K562 (cell line): ENCODE measurements at regions not wholly inside any gene's neighbourhood (a gene's known extent, or its start where the extent isn't known, plus 50 kb on each side); places are given as distances from the start of the nearest gene placed in this dataset.

Source experiments
- ATAC-seq: fragments of 200-7000 bp; cut with Tn5 transposase; 3 replicates; pipeline ENCODE4 v1.9.1; 2020; ENCODE audit warnings: moderate library complexity
- BruUV-seq: library from RNA; stranded (reverse); fragments of 400-500 nt; replicated peaks from 2 replicates; lab custom pipeline; 2021; lab: Mats Ljungman, UMichigan
- CTCF ChIA-PET: fragments of 300-600 bp; formaldehyde crosslinking; extraction: SDS; loops from one replicate; lab custom pipeline; 2021; ENCODE audit warnings: low intra/inter-chr PET ratio; lab: Yijun Ruan, JAX
- POLR2A ChIA-PET: fragments of 300-600, 350-650 bp; sonication (Branson Sonifier 250); formaldehyde crosslinking; extraction: SDS; loops from one replicate; lab custom pipeline; 2021; ENCODE audit warnings: antibody characterized with exemption, inconsistent platforms; lab: Yijun Ruan, JAX
- DNase-seq, 4 experiments: peaks; one replicate each; pipeline versions ENCODE4 v3.0.0 to v3.0.0-alpha.2; 2011 to 2018; ENCODE audit warnings: low spot score in 3 of 4, mixed read lengths in 3 of 4; ENCODE audit errors: extremely low read depth in 1 of 4
- FAIRE-seq: peaks from 2 replicates; lab custom pipeline; 2011; peaks lifted over from hg19 to GRCh38; lab: Jason Lieb, UNC
- H2AFZ ChIP-seq: 2 replicates; pipeline ENCODE4 v1.6.0; 2011; ENCODE audit warnings: low read depth, low read length, control low read depth, inconsistent platforms
- H3K27ac ChIP-seq: fragments of 200-600 bp; 3 replicates; pipeline ENCODE4 v1.8.0; 2011; ENCODE audit warnings: low read depth, mild to moderate bottlenecking, control low read depth, inconsistent platforms, low read length, moderate library complexity, mixed read lengths; ENCODE audit errors: extremely low read depth
- H3K27me3 ChIP-seq, 2 experiments: fragments of 300-600 bp in 1 of 2; 2 replicates in 1 of 2; 3 replicates in 1 of 2; pipeline versions ENCODE4 v1.6.0 to v1.8.0; 2011; ENCODE audit warnings: inconsistent platforms in 2 of 2, low read length in 2 of 2, mild to moderate bottlenecking in 1 of 2, mixed read lengths in 1 of 2, moderate library complexity in 1 of 2; ENCODE audit not compliant: control insufficient read depth in 2 of 2, insufficient read depth in 2 of 2
- H3K36me3 ChIP-seq: fragments of 300-600 bp; 3 replicates; pipeline ENCODE4 v1.8.0; 2011; ENCODE audit warnings: mild to moderate bottlenecking, low read length, inconsistent platforms; ENCODE audit not compliant: control insufficient read depth, insufficient read depth
- H3K4me1 ChIP-seq, 2 experiments: fragments of 200-600 bp in 1 of 2; replicated peaks in 1 of 2; 2 replicates in 1 of 2; 3 replicates in 1 of 2; pipeline versions ENCODE4 v1.5.1 to v1.8.0; 2011; ENCODE audit warnings: inconsistent platforms in 2 of 2, low read length in 2 of 2, mild to moderate bottlenecking in 1 of 2, mixed read lengths in 1 of 2, moderate library complexity in 1 of 2; ENCODE audit not compliant: control insufficient read depth in 2 of 2, insufficient read depth in 2 of 2
- H3K4me2 ChIP-seq: 2 replicates; pipeline ENCODE4 v1.6.1; 2011; ENCODE audit warnings: low read length, control low read depth, inconsistent platforms, mixed read lengths; ENCODE audit not compliant: insufficient read depth
- H3K4me3 ChIP-seq: fragments of 200-600 bp; sonication (generic), shearing (Covaris generic); 2 replicates; pipeline ENCODE4 v1.5.1; 2016; ENCODE audit warnings: control low read depth, inconsistent platforms
- H3K79me2 ChIP-seq: fragments of 200-600 bp; 3 replicates; pipeline ENCODE4 v1.8.0; 2011; ENCODE audit warnings: low read length, inconsistent platforms; ENCODE audit not compliant: control insufficient read depth, insufficient read depth
- H3K9ac ChIP-seq, 2 experiments: 2 replicates each; pipeline versions ENCODE4 v1.6.0 to v1.6.1; 2011; ENCODE audit warnings: low read depth in 2 of 2, low read length in 2 of 2, control low read depth in 1 of 2, inconsistent platforms in 1 of 2, mild to moderate bottlenecking in 1 of 2, mixed read lengths in 1 of 2; ENCODE audit not compliant: insufficient read depth in 1 of 2
- H3K9me1 ChIP-seq: one replicate; pipeline ENCODE4 v1.6.0; 2011; ENCODE audit warnings: inconsistent platforms, mild to moderate bottlenecking, low read length, moderate library complexity; ENCODE audit not compliant: control insufficient read depth, insufficient read depth
- H3K9me3 ChIP-seq: replicated peaks from 2 replicates; pipeline ENCODE4 v1.5.1; 2011; ENCODE audit warnings: low read depth, low read length, inconsistent platforms; ENCODE audit not compliant: control insufficient read depth, insufficient read depth
- H4K20me1 ChIP-seq: replicated peaks from 2 replicates; pipeline ENCODE4 v1.6.1; 2011; ENCODE audit warnings: low read length, inconsistent platforms, mixed read lengths; ENCODE audit not compliant: control insufficient read depth, insufficient read depth
- HBP1 ChIP-seq: fragments of 450-650 bp; formaldehyde crosslinking; IDR thresholded peaks from 2 replicates; pipeline ENCODE4 v1.4.0; 2022; ENCODE audit warnings: missing genetic modification characterization
- MAFG ChIP-seq: fragments of 450-650 bp; conservative IDR thresholded peaks from 2 replicates; pipeline ENCODE4 v1.6.1; 2016; ENCODE audit warnings: missing genetic modification characterization, missing compliant biosample characterization
- MEF2A ChIP-seq: IDR thresholded peaks from 2 replicates; pipeline ENCODE4 v1.6.1; 2011; ENCODE audit warnings: low read depth, mild to moderate bottlenecking, low read length, moderate library complexity; ENCODE audit not compliant: control insufficient read depth
- MXD1 ChIP-seq: fragments of 250-450 bp; sonication (Bioruptor Pico); IDR thresholded peaks from 2 replicates; pipeline ENCODE4 v1.8.0; 2021; ENCODE audit warnings: borderline replicate concordance, mild to moderate bottlenecking, moderate library complexity; ENCODE audit not compliant: poor library complexity, severe bottlenecking
- SIX5 ChIP-seq, 2 experiments: IDR thresholded peaks; 2 replicates each; pipeline ENCODE4 v1.6.1; 2011; ENCODE audit warnings: low read length in 2 of 2, borderline replicate concordance in 1 of 2, low read depth in 1 of 2, mild to moderate bottlenecking in 1 of 2, moderate library complexity in 1 of 2; ENCODE audit not compliant: insufficient read depth in 1 of 2
- SP2 ChIP-seq: IDR thresholded peaks from 2 replicates; pipeline ENCODE4 v1.6.1; 2011; ENCODE audit warnings: mild to moderate bottlenecking, low read depth, low read length, moderate library complexity; ENCODE audit not compliant: poor library complexity, severe bottlenecking; ENCODE audit errors: extremely low read depth
- ZBTB12 ChIP-seq: fragments of 250-450 bp; sonication (Bioruptor Pico); IDR thresholded peaks from 2 replicates; pipeline ENCODE4 v1.4.0; 2020
- ZNF121 ChIP-seq: sonication (generic); formaldehyde crosslinking; conservative IDR thresholded peaks from 2 replicates; pipeline ENCODE4 v1.8.0; 2022; ENCODE audit warnings: missing genetic modification reagents
- ZNF146 ChIP-seq: IDR thresholded peaks from one replicate; pipeline ENCODE4 v1.6.1; 2018; ENCODE audit warnings: missing compliant biosample characterization; ENCODE audit not compliant: unreplicated experiment
- WGBS: fragments of 100-300 bp; shearing (Covaris generic); methylation state at CpG from one replicate; pipeline ENCODE4 v1.1.6; 2016; ENCODE audit warnings: low coverage, mixed read lengths; ENCODE audit not compliant: insufficient coverage; ENCODE audit errors: missing lambda C conversion rate; 5-methylcytosine and 5-hydroxymethylcytosine counted together
- in situ Hi-C: fragments of 300-500 bp; cut with MboI; formaldehyde crosslinking; loops from 4 replicates; pipeline ENCODE4 v1.15.0; 2018; ENCODE audit warnings: inconsistent platforms, mixed read lengths
- intact Hi-C: fragments of 100-400 bp; cut with micrococcal nuclease; formaldehyde crosslinking; loops from 2 replicates; pipeline ENCODE4 v1.14.2; 2022
- TF ChIP-seq, protein P1 (sequence below): fragments of 450-650 bp; IDR thresholded peaks from 2 replicates; pipeline ENCODE4 v1.6.1; 2017; ENCODE audit warnings: antibody characterized with exemption, mild to moderate bottlenecking
- TF ChIP-seq, protein P2 (sequence below): fragments of 250-450 bp; sonication (Bioruptor Pico); IDR thresholded peaks from 2 replicates; pipeline ENCODE4 v1.5.0; 2020; ENCODE audit warnings: mild to moderate bottlenecking

DNA sequence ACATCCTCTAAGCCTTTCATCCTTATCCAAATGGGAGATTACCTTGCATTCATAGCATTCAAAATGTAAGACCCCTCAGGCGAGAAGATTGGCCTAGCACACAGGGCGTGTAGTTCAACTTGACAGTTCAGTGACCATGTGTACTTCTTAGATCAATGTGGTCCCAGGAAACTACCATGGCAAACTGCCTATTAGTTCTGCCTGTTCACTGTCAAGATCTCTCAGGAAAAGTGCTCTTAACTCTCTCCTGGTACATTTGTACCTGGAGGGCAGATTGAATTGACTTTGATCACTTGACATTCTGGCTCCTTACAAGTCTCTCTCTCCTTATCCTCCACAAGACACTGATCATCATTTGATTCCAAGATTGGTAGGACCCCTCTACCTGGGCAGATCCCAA lies 122.4 kb downstream of the CDC7 start (continued):
- TF ChIP-seq, protein P1, sequence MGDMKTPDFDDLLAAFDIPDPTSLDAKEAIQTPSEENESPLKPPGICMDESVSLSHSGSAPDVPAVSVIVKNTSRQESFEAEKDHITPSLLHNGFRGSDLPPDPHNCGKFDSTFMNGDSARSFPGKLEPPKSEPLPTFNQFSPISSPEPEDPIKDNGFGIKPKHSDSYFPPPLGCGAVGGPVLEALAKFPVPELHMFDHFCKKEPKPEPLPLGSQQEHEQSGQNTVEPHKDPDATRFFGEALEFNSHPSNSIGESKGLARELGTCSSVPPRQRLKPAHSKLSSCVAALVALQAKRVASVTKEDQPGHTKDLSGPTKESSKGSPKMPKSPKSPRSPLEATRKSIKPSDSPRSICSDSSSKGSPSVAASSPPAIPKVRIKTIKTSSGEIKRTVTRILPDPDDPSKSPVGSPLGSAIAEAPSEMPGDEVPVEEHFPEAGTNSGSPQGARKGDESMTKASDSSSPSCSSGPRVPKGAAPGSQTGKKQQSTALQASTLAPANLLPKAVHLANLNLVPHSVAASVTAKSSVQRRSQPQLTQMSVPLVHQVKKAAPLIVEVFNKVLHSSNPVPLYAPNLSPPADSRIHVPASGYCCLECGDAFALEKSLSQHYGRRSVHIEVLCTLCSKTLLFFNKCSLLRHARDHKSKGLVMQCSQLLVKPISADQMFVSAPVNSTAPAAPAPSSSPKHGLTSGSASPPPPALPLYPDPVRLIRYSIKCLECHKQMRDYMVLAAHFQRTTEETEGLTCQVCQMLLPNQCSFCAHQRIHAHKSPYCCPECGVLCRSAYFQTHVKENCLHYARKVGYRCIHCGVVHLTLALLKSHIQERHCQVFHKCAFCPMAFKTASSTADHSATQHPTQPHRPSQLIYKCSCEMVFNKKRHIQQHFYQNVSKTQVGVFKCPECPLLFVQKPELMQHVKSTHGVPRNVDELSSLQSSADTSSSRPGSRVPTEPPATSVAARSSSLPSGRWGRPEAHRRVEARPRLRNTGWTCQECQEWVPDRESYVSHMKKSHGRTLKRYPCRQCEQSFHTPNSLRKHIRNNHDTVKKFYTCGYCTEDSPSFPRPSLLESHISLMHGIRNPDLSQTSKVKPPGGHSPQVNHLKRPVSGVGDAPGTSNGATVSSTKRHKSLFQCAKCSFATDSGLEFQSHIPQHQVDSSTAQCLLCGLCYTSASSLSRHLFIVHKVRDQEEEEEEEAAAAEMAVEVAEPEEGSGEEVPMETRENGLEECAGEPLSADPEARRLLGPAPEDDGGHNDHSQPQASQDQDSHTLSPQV, result no peak
- TF ChIP-seq SIX5 (IDR thresholded peaks at IDR 0.05; ENCODE audit: borderline replicate concordance in 1 of 2, insufficient read depth in 1 of 2, low read depth in 1 of 2, low read length in 2 of 2), result no peak

GRCh38 chr1:91624331-91624730 lies 123.7 kb downstream of the CDC7 start:
- Histone ChIP-seq H3K4me3 (no peak overlapping the region), H3K9ac (no peak overlapping the region), H3K9me1 (no peaks in the 10 kb centered on the region), H3K36me3 (no peaks in the 10 kb centered on the region), H3K79me2 (no peaks in the 10 kb centered on the region), H3K27ac (no peak overlapping the region)
- FAIRE-seq (no peak), DNase-seq (no peak)
- CTCF ChIA-PET, result no interaction called here
- WGBS, result 58% methylated on average over 4 of the region's 4 CpGs
- intact Hi-C loops, result no loop called here
- no TSS peak for BruUV-seq
- in situ Hi-C loops, result no loop called here
- peak; percentile 73 for TF ChIP-seq ZNF146
- no peak for TF ChIP-seq HBP1 (CRISPR knock-in tag)
- TF ChIP-seq MAFG, result no peak
- TF ChIP-seq MXD1 (CRISPR knock-in tag), result no peak
- no peak for TF ChIP-seq MEF2A
- TF ChIP-seq, protein P2, sequence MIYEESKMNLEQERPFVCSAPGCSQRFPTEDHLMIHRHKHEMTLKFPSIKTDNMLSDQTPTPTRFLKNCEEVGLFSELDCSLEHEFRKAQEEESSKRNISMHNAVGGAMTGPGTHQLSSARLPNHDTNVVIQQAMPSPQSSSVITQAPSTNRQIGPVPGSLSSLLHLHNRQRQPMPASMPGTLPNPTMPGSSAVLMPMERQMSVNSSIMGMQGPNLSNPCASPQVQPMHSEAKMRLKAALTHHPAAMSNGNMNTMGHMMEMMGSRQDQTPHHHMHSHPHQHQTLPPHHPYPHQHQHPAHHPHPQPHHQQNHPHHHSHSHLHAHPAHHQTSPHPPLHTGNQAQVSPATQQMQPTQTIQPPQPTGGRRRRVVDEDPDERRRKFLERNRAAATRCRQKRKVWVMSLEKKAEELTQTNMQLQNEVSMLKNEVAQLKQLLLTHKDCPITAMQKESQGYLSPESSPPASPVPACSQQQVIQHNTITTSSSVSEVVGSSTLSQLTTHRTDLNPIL (CRISPR knock-in tag), result no peak
- no peak for TF ChIP-seq ZNF121 (CRISPR knock-in tag)
- no peak for TF ChIP-seq SP2
- no peak for TF ChIP-seq ZBTB12
- TF ChIP-seq, all 486 proteins: peak for 1
- ATAC-seq, result no peak
- no peaks in the 10 kb centered on the region for H3K4me1 ChIP-seq
- no peak overlapping the region for H3K4me2 ChIP-seq
- no peaks in the 10 kb centered on the region for H3K9me3 ChIP-seq
- no peaks in the 10 kb centered on the region for H3K27me3 ChIP-seq
- POLR2A ChIA-PET, result no interaction called here
- H2AFZ ChIP-seq, result no peak overlapping the region
- no peaks in the 10 kb centered on the region for H4K20me1 ChIP-seq
